ENCODE measurements at regions not wholly inside any gene's neighbourhood (a gene's known extent, or its start where the extent isn't known, plus 50 kb on each side); places are given as distances from the start of the nearest gene placed in this dataset.

GRCh38 chr7:34539003-34539402, 119.0 kb upstream of the NPSR1 start:
- no peak for DNase-seq (ENCODE audit: low read depth)
- H3K4me3 ChIP-seq (ENCODE audit: low read depth, low read length) = no peak overlapping the region
- TF ChIP-seq CTCF (IDR thresholded peaks at IDR 0.05; ENCODE audit: control insufficient read depth, extremely low read depth, insufficient read depth) = no peak

DNA sequence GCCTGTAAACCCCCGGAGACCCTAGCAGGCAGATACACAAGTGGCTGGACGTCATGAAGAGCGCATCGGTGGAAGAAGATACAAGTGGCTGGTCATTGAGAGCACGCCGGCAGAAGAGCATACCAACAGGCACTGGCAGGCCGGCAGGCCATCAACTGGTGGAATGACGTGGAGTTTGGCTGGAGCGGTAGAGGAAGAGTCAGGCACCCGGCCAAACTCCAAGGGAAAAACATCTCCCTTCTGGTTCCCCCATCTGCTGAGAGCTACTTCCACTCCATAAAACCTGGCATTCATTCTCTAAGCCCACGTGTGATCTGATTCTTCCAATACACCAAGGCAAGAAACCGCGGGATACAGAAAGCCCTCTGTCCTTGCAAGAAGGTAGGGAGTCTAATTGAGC, 113.4 kb upstream of the NPSR1 start:
- DNase-seq (ENCODE audit: low read depth) = no peak
- H3K4me3 ChIP-seq (ENCODE audit: low read depth, low read length) = no peak overlapping the region
- TF ChIP-seq CTCF (IDR thresholded peaks at IDR 0.05; ENCODE audit: control insufficient read depth, extremely low read depth, insufficient read depth) = no peak

- DNase-seq (ENCODE audit: low read depth) = no peak
- no peak overlapping the region for H3K4me3 ChIP-seq (ENCODE audit: low read depth, low read length)
- no peak for TF ChIP-seq CTCF (IDR thresholded peaks at IDR 0.05; ENCODE audit: control insufficient read depth, extremely low read depth, insufficient read depth)
Measured at GRCh38 chr7:34550996-34551395, 107.0 kb upstream of the NPSR1 start.

- no peak for DNase-seq (ENCODE audit: low read depth)
- no peak overlapping the region for H3K4me3 ChIP-seq (ENCODE audit: low read depth, low read length)
- TF ChIP-seq CTCF (IDR thresholded peaks at IDR 0.05; ENCODE audit: control insufficient read depth, extremely low read depth, insufficient read depth) = no peak
Measured at GRCh38 chr7:34552502-34552901, 105.5 kb upstream of the NPSR1 start.

DNA sequence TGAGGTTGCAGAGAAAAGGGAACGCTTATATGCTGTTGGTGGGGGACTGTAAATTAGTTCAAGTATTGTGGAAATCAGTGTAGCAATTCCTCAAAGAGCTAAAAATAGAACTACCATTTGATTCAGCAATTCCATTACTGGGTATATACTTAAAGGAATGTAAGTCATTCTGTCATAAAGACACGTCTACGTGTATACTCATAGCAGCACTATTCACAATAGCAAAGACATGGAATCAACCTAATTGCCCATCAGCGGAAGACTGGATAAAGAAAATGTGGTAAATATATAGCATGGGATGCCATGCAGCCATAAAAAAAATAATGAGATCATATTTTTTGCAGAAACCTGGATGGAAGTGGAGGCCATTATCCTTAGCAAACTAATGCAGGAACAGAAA, 100.0 kb upstream of the NPSR1 start:
- DNase-seq (ENCODE audit: low read depth) = no peak
- TF ChIP-seq CTCF (IDR thresholded peaks at IDR 0.05; ENCODE audit: control insufficient read depth, extremely low read depth, insufficient read depth) = no peak
- H3K4me3 ChIP-seq (ENCODE audit: low read depth, low read length) = no peak overlapping the region

DNA sequence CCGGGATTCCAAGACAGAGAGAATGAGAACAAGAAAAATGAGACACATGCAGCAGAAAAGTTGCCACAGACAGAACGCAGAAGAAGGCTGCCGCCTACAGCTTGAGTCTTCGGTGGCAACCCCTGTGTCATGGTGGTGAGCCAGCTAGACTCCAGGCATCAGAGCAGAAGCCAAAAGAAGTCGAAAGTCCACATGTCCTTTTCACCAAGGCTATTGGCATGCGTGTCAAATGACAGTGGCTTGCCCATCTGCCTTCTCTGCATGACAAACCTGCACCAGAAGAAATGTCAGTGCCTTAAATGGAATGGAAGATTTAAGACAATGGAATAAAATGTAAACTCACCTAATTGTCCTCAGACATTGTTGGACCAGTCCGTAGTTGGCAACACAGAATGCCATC, 93.9 kb upstream of the NPSR1 start:
- TF ChIP-seq CTCF (IDR thresholded peaks at IDR 0.05; ENCODE audit: control insufficient read depth, extremely low read depth, insufficient read depth) = no peak
- no peak overlapping the region for H3K4me3 ChIP-seq (ENCODE audit: low read depth, low read length)
- no peak for DNase-seq (ENCODE audit: low read depth)

- no peak overlapping the region for H3K4me3 ChIP-seq (ENCODE audit: low read depth, low read length)
- DNase-seq (ENCODE audit: low read depth) = no peak
- no peak for TF ChIP-seq CTCF (IDR thresholded peaks at IDR 0.05; ENCODE audit: control insufficient read depth, extremely low read depth, insufficient read depth)
Measured at GRCh38 chr7:34567906-34568305, 90.1 kb upstream of the NPSR1 start.

All from LNCaP clone FGC (cell line).